ENCODE measurements at regions not wholly inside any gene's neighbourhood (a gene's known extent, or its start where the extent isn't known, plus 50 kb on each side); places are given as distances from the start of the nearest gene placed in this dataset.

GRCh38 chrX:1094566-1095333, 117.7 kb downstream of the CRLF2 start (continued):
- TF ChIP-seq HDAC2 (IDR thresholded peaks at IDR 0.05; ENCODE audit: borderline replicate concordance in 1 of 2, low read depth in 2 of 2, low read length in 2 of 2) = no peak
- TF ChIP-seq TAF7 (optimal IDR thresholded peaks at IDR 0.05; ENCODE audit: borderline replicate concordance, low read depth, low read length) = no peak
- TF ChIP-seq PHF8 (conservative IDR thresholded peaks at IDR 0.05; ENCODE audit: low read depth, low read length) = no peak
- TF ChIP-seq TBP (IDR thresholded peaks at IDR 0.05; ENCODE audit: low read depth, low read length) = no peak

Measured in H1 (cell line).